WERI-Rb-1 (cell line): ENCODE measurements at regions not wholly inside any gene's neighbourhood (a gene's known extent, or its start where the extent isn't known, plus 50 kb on each side); places are given as distances from the start of the nearest gene placed in this dataset.

Experiments used
- DNase-seq: peaks from one replicate; pipeline ENCODE4 v3.0.0-alpha.2; 2020
- H3K27ac ChIP-seq: fragments of 250-450 bp; sonication (Bioruptor Pico); 2 replicates; pipeline ENCODE4 v1.5.1; 2020; ENCODE audit warnings: mild to moderate bottlenecking, moderate library complexity
- H3K27me3 ChIP-seq: fragments of 250-450 bp; sonication (Bioruptor Pico); 2 replicates; pipeline ENCODE4 v1.5.1; 2021; ENCODE audit warnings: mild to moderate bottlenecking, low read depth, moderate library complexity; ENCODE audit not compliant: insufficient read depth, severe bottlenecking
- H3K36me3 ChIP-seq: fragments of 250-450 bp; sonication (Bioruptor Pico); 2 replicates; pipeline ENCODE4 v1.5.1; 2020; ENCODE audit warnings: mild to moderate bottlenecking, moderate library complexity
- H3K4me3 ChIP-seq: 2 replicates; pipeline ENCODE4 v1.5.1; 2011; ENCODE audit warnings: low read depth, mild to moderate bottlenecking, control low read depth, low read length
- H3K9me3 ChIP-seq: fragments of 250-450 bp; sonication (Bioruptor Pico); 2 replicates; pipeline ENCODE4 v1.5.1; 2021; ENCODE audit warnings: mild to moderate bottlenecking, moderate library complexity; ENCODE audit not compliant: severe bottlenecking
- CTCF ChIP-seq: IDR thresholded peaks from 2 replicates; pipeline ENCODE4 v1.5.1; 2011; ENCODE audit warnings: low read depth, mild to moderate bottlenecking, control low read depth, inconsistent platforms, low read length

- Histone ChIP-seq H3K36me3 (no peaks in the 10 kb centered on the region), H3K9me3 (no peaks in the 10 kb centered on the region), H3K4me3 (no peak overlapping the region), H3K27ac (no peak overlapping the region), H3K27me3 (no peaks in the 10 kb centered on the region)
- no peak for DNase-seq
- no peak for TF ChIP-seq CTCF
Measured at GRCh38 chr6:147752689-147753403, 244.4 kb downstream of the SAMD5 start.

GRCh38 chr6:147755999-147756398, 247.5 kb downstream of the SAMD5 start:
- no peak for TF ChIP-seq CTCF
- Histone ChIP-seq H3K27ac (no peak overlapping the region), H3K4me3 (no peak overlapping the region)

GRCh38 chr6:147756891-147757290, 248.4 kb downstream of the SAMD5 start:
- no peaks in the 10 kb centered on the region for H3K36me3 ChIP-seq

More at GRCh38 chr6:147755999-147756398, 247.5 kb downstream of the SAMD5 start:
- Histone ChIP-seq H3K36me3 (no peaks in the 10 kb centered on the region), H3K27me3 (no peaks in the 10 kb centered on the region), H3K9me3 (no peaks in the 10 kb centered on the region)
- DNase-seq = no peak

GRCh38 chr6:147757291-147757690, 248.8 kb downstream of the SAMD5 start:
- Histone ChIP-seq H3K4me3 (no peak overlapping the region), H3K36me3 (no peaks in the 10 kb centered on the region), H3K27ac (no peak overlapping the region), H3K27me3 (no peaks in the 10 kb centered on the region), H3K9me3 (no peaks in the 10 kb centered on the region)
- no peak for DNase-seq
- TF ChIP-seq CTCF = no peak

More at GRCh38 chr6:147756891-147757290, 248.4 kb downstream of the SAMD5 start:
- no peak for TF ChIP-seq CTCF
- no peak overlapping the region for H3K4me3 ChIP-seq
- no peak for DNase-seq
- H3K27me3 ChIP-seq = no peaks in the 10 kb centered on the region
- H3K27ac ChIP-seq = no peak overlapping the region
- no peaks in the 10 kb centered on the region for H3K9me3 ChIP-seq

- DNase-seq = no peak
- TF ChIP-seq CTCF = no peak
- no peaks in the 10 kb centered on the region for H3K27me3 ChIP-seq
- H3K9me3 ChIP-seq = no peaks in the 10 kb centered on the region
- H3K36me3 ChIP-seq = no peaks in the 10 kb centered on the region
- no peak overlapping the region for H3K27ac ChIP-seq
- no peak overlapping the region for H3K4me3 ChIP-seq
Measured at GRCh38 chr6:147758303-147758702, 249.8 kb downstream of the SAMD5 start.

GRCh38 chr6:147759093-147759492, 250.6 kb downstream of the SAMD5 start:
- Histone ChIP-seq H3K27me3 (no peaks in the 10 kb centered on the region), H3K9me3 (no peaks in the 10 kb centered on the region), H3K27ac (no peak overlapping the region), H3K4me3 (no peak overlapping the region), H3K36me3 (no peaks in the 10 kb centered on the region)
- DNase-seq = no peak
- no peak for TF ChIP-seq CTCF
